Loucy (cell line): ENCODE measurements at regions not wholly inside any gene's neighbourhood (a gene's known extent, or its start where the extent isn't known, plus 50 kb on each side); places are given as distances from the start of the nearest gene placed in this dataset.

Source experiments
- H2AFZ ChIP-seq: fragments of 200-600 bp; sonication (generic); 2 replicates; pipeline ENCODE4 v1.6.0; 2016; ENCODE audit warnings: antibody characterized with exemption, mild to moderate bottlenecking, low read length, moderate library complexity
- H3F3A ChIP-seq: fragments of 200-600 bp; 2 replicates; pipeline ENCODE4 v1.6.0; 2016; ENCODE audit warnings: antibody characterized with exemption, low read depth, mild to moderate bottlenecking
- H3K27me3 ChIP-seq: fragments of 200-600 bp; sonication (generic); 2 replicates; pipeline ENCODE4 v1.6.1; 2014; ENCODE audit warnings: low read length, mild to moderate bottlenecking; ENCODE audit not compliant: insufficient read depth, poor library complexity, severe bottlenecking
- H3K36me3 ChIP-seq: fragments of 200-600 bp; sonication (generic); 2 replicates; pipeline ENCODE4 v1.6.1; 2016; ENCODE audit warnings: low read length; ENCODE audit not compliant: insufficient read depth
- H3K4me1 ChIP-seq: fragments of 200-600 bp; sonication (generic); 2 replicates; pipeline ENCODE4 v1.5.1; 2014; ENCODE audit warnings: low read length, mild to moderate bottlenecking; ENCODE audit not compliant: insufficient read depth, poor library complexity, severe bottlenecking
- H3K4me2 ChIP-seq: fragments of 200-600 bp; sonication (generic); 2 replicates; pipeline ENCODE4 v1.6.0; 2014; ENCODE audit warnings: antibody characterized with exemption, low read length, low read depth, mild to moderate bottlenecking; ENCODE audit not compliant: poor library complexity, severe bottlenecking
- H3K4me3 ChIP-seq: fragments of 200-600 bp; sonication (generic); 2 replicates; pipeline ENCODE4 v1.5.1; 2014; ENCODE audit warnings: low read length, mild to moderate bottlenecking, mixed read lengths; ENCODE audit not compliant: poor library complexity, severe bottlenecking
- H3K79me2 ChIP-seq: fragments of 200-600 bp; sonication (generic); 2 replicates; pipeline ENCODE4 v1.6.1; 2014; ENCODE audit warnings: low read length; ENCODE audit not compliant: insufficient read depth
- H3K9ac ChIP-seq: fragments of 200-600 bp; sonication (generic); 2 replicates; pipeline ENCODE4 v1.6.0; 2014; ENCODE audit warnings: mild to moderate bottlenecking, low read depth, low read length, moderate library complexity; ENCODE audit not compliant: poor library complexity, severe bottlenecking
- H3K9me2 ChIP-seq: fragments of 200-600 bp; sonication (generic); replicated peaks from 2 replicates; pipeline ENCODE4 v1.6.1; 2016; ENCODE audit warnings: low read depth, low read length, mixed read lengths
- H3K9me3 ChIP-seq: fragments of 200-600 bp; sonication (generic); 2 replicates; pipeline ENCODE4 v1.6.1; 2014; ENCODE audit warnings: mild to moderate bottlenecking, antibody characterized with exemption, low read length, low read depth; ENCODE audit not compliant: insufficient read depth
- H4K20me1 ChIP-seq: fragments of 200-600 bp; sonication (generic); 2 replicates; pipeline ENCODE4 v1.6.0; 2014; ENCODE audit warnings: antibody characterized with exemption, low read length, mild to moderate bottlenecking; ENCODE audit not compliant: insufficient read depth, poor library complexity, severe bottlenecking
- CTCF ChIP-seq: fragments of 200-600 bp; sonication (generic); conservative IDR thresholded peaks from 2 replicates; pipeline ENCODE4 v1.5.1; 2014; ENCODE audit warnings: mild to moderate bottlenecking, antibody characterized with exemption, low read length
- EZH2phosphoT487 ChIP-seq: fragments of 200-600 bp; IDR thresholded peaks from 2 replicates; pipeline ENCODE4 v1.6.1; 2018; ENCODE audit warnings: antibody characterized with exemption, mild to moderate bottlenecking, moderate library complexity, borderline replicate concordance

GRCh38 chr21:38121888-38122720 lies 134.7 kb upstream of the KCNJ15 start:
- H3K27me3 ChIP-seq = no peaks in the 10 kb centered on the region
- no peaks in the 10 kb centered on the region for H4K20me1 ChIP-seq
- TF ChIP-seq EZH2phosphoT487 = no peak
- no peak for TF ChIP-seq CTCF
- H3K36me3 ChIP-seq = no peaks in the 10 kb centered on the region
- no peaks in the 10 kb centered on the region for H3K4me1 ChIP-seq
- no peaks in the 10 kb centered on the region for H3K79me2 ChIP-seq
- no peaks in the 10 kb centered on the region for H3K9me2 ChIP-seq
- no peak overlapping the region for H3K4me2 ChIP-seq
- H3K9me3 ChIP-seq = no peaks in the 10 kb centered on the region
- no peaks in the 10 kb centered on the region for H3F3A ChIP-seq
- H3K4me3 ChIP-seq = no peak overlapping the region
- no peak overlapping the region for H2AFZ ChIP-seq
- H3K9ac ChIP-seq = no peak overlapping the region

- Histone ChIP-seq H3K27me3 (no peaks in the 10 kb centered on the region), H3K9ac (no peak overlapping the region), H3K36me3 (no peaks in the 10 kb centered on the region), H3F3A (no peaks in the 10 kb centered on the region), H3K9me2 (no peaks in the 10 kb centered on the region), H3K79me2 (no peaks in the 10 kb centered on the region), H4K20me1 (no peaks in the 10 kb centered on the region), H3K4me1 (no peaks in the 10 kb centered on the region), H3K9me3 (no peaks in the 10 kb centered on the region), H2AFZ (no peak overlapping the region), H3K4me3 (no peak overlapping the region), H3K4me2 (no peak overlapping the region)
- TF ChIP-seq CTCF (no peak), EZH2phosphoT487 (no peak)
Observed at GRCh38 chr21:38123626-38124025, 133.2 kb upstream of the KCNJ15 start.

DNA sequence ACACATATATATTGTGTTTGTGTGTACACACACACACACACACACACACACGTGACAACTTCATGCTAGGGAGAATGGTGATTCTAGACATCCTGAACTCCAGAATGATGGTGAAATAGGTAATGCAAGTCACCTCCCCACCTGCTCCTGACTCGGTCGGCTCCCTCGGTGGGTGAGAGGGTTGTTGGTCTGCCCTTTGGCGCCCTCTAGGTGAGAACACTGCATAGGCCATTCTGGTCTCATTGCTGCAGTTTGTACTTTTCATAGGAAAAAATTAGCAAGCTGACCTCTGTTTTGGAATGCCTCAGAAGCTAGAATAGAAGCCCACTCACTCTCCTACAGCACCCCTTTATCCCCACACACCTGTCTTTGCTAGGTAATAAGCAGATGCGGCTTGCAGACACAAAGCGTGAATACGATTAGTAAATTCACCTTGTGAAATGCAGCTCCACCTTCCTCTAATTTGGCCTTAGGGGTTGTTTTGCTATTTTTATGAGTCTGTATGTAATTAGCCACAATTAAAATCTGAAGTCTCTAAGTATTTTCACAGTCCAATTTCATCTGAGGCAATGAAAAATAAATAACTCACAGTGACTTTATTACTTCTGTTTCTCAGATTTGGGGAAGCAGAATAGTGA lies 130.0 kb upstream of the KCNJ15 start:
- Histone ChIP-seq H3K27me3 (no peaks in the 10 kb centered on the region), H3K36me3 (no peaks in the 10 kb centered on the region), H4K20me1 (no peaks in the 10 kb centered on the region), H3K4me2 (no peak overlapping the region), H3K9me3 (no peaks in the 10 kb centered on the region), H3K9ac (no peak overlapping the region), H2AFZ (0 out of 2 replicates have a peak overlapping the region, but pooled peaks have one; percentile 38), H3K4me3 (no peak overlapping the region), H3F3A (no peaks in the 10 kb centered on the region), H3K4me1 (no peaks in the 10 kb centered on the region), H3K9me2 (no peaks in the 10 kb centered on the region), H3K79me2 (no peaks in the 10 kb centered on the region)
- TF ChIP-seq EZH2phosphoT487 = no peak
- TF ChIP-seq CTCF = peak; percentile 95
